CD4-positive, alpha-beta T cell treated with Interleukin-17A for 1 hour (primary cell): ENCODE measurements at regions not wholly inside any gene's neighbourhood (a gene's known extent, or its start where the extent isn't known, plus 50 kb on each side); places are given as distances from the start of the nearest gene placed in this dataset.
"Not testable (repeated sequence)": the region's sequence is repeated elsewhere in the genome, so short reads cannot be mapped to it uniquely, and the experiment has no call there.

ENCODE experiments used
- DNase-seq: peaks from one replicate; pipeline ENCODE4 v3.0.0-alpha.2; 2020

GRCh38 chr16:63890081-63890480 lies 1231.8 kb downstream of the CDH11 start:
- no peak for DNase-seq

GRCh38 chr16:63883091-63883490 lies 1238.8 kb downstream of the CDH11 start:
- DNase-seq = no peak

GRCh38 chr16:63882576-63882975 lies 1239.3 kb downstream of the CDH11 start:
- DNase-seq = no peak

DNA sequence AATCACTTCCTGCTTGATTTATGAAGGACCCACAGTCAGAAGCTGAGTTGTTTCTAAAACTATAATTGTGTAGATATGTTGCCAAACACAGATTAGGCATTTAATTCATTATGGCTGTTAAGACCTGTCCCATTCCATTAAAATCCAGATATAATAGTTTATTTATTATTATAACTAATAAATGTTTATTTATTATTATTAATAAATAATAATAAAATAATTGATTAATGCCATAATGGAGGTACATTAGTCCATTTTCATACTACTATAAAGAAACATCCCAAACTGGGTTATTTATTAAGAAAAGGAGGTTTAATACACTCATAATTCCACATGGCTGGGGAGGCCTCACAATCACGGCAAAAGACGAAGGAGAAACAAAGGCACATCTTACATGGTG lies 1240.9 kb downstream of the CDH11 start:
- DNase-seq = no peak

GRCh38 chr16:63877401-63877800 lies 1244.5 kb downstream of the CDH11 start:
- DNase-seq = no peak

DNA sequence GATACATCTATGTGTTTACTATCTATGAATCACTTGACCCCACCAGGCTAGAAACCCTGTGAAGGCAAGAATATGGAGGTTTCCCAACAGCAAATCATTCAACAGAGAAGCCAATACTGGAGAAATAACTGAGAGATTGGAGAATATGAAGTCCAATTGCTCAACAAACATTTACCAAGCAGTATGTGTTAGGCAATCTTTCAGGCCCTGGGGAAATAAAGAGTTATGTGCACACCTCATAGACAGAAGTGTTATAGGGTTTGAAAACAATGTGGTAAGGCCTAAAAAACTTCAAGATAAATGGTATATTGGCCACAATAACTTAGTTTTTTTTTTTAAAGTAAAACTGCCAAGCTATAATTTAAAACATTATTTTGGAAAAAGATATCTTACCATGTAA lies 1245.8 kb downstream of the CDH11 start:
- no peak for DNase-seq

DNA sequence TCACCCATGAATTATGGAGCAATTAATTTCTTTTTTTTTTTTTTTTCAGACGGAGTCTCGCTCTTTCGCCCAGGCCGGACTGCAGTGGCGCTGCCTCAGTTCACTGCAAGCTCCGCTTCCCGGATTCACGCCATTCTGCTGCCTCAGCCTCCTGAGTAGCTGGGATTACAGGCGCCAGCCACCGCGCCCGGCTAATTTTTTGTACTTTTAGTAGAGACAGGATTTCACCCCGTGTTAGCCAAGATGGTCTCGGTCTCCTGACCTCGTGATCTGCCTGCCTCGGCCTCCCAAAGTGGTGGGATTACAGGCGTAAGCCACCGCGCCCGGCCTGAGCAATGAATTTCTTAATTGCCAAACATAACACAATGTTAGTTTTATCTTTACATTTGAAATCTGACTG lies 1261.2 kb downstream of the CDH11 start:
- not testable (repeated sequence) for DNase-seq

- no peak for DNase-seq
Observed at GRCh38 chr16:63856537-63856936, 1265.3 kb downstream of the CDH11 start.

DNA sequence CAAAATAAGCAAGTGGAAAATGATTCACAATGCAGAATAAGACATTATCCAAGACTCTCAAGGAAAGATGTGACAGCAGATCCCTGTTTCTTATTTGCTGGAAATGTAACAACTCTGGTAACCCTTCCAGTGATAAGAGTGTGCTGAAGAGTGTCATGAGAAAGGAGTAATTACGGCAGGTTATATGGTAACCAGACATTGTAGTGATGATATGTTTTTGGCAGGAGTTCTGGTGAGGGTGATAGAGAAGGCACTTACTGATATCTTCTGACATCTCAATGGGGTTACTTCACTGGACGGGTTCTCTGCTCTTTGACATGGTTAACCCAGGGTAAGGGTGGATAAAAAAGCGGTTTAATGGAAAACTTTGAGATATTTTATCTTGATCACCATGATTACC lies 1270.9 kb downstream of the CDH11 start:
- no peak for DNase-seq

DNA sequence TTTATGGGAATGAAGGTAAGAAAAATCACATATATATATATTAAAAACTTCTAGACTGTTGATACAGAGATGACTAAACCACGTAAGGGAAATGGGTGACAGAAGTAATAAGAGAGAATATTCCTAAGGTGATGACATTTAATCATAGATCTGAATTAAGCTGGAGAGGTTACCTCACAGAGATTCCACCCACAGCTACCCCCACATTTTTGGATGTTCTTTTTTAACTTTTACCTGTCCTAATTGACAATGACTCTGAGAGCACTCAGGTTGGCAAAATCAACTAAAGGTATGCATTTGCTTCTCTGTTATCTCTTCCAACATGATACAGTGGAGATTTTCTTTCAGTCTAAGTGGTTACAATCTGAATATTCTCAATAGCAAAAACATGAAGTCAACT lies 1280.6 kb downstream of the CDH11 start:
- no peak for DNase-seq

DNA sequence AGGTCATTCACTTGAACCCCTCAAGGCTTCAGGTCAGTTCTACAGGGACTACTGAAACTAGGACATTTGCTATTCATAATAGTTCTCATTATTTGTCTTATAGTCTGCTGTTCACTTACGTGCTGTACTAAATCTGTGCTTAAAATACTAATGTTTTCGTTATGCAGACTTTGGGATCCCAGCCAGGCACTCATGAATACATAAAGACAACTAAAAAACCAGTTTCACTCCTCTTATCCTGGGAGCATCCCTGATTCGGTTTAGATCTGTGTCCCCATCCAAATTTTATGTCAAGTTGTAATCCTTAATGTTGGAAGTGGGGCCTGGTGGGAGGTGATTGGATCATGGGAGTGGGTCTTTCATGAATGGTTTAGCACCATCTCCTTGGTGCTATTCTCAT lies 1291.8 kb downstream of the CDH11 start:
- no peak for DNase-seq

GRCh38 chr16:63822818-63823217 lies 1299.0 kb downstream of the CDH11 start:
- no peak for DNase-seq

- DNase-seq = no peak
Observed at GRCh38 chr16:63816276-63816675, 1305.6 kb downstream of the CDH11 start.

- DNase-seq = no peak
Observed at GRCh38 chr16:63813862-63814261, 1308.0 kb downstream of the CDH11 start.

GRCh38 chr16:63808730-63809129 lies 1313.1 kb downstream of the CDH11 start:
- DNase-seq = no peak

DNA sequence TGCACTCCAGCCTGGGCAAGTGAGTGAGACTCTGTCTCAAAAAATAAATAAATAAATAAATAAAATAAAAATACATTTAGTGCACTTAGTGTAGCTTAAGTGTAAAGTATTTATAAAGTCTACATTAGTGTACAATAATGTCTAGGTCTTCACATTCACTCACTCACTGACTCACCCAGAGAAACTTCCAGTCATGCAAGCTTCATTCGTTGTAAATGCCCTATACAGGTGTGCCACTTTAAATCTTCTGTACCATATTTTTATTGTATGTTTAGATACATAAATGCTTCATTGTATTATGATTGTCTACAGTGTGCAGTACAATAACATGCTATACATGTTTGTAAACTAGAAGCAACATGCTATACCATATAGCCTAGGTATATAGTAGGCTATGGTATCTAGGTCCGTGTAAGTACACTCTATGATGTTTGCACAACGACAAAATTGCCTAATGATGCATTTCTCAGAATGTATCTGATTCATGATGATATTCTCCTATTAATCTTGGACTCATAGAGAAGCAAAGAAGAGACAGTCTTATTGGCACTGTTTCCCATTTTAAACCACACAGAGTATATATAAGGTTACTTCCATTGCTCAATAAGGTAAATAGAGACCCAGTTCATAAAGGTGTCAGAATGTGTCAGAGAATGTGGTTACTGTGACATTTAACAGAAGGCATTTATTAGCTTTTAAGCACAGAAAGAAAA lies 1314.9 kb downstream of the CDH11 start:
- DNase-seq = no peak

DNA sequence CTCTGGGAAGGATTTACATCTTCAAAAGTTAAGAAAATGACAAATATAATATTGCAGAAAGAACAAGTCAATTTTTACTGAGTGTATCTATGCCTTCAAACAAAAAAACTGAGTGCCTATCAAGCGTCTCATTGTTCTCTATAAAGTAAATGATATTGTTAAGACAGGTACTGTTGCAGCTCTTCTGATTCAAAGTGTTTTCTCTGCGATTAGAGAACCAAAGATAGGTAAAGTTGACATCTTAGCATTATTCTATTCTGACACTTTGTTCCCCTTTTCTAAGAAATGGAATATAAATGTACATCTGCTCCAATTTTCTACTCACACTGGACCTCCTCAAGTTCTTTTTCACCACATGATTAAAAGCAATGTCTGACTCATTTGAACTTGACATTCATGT lies 1317.7 kb downstream of the CDH11 start:
- DNase-seq = no peak

DNA sequence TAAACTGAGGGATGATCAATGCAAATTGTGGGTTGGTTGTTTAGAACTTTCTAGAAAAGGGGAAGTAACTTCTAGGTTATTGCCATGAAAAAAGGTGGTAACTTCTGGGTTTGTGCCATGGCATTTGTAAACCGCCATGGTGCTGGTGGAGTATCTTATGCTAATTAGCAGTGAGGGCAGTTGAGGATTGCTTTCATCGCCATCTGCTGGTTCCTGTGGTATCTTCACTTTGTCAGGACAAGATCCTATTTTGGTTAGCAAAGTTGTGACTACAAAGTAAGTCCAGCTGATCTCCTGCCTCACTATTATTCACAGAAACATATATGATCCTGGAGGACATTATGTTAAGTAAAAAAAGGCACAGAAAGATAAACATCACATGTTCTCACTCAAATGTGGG lies 1332.3 kb downstream of the CDH11 start:
- DNase-seq = no peak

- DNase-seq = no peak
Observed at GRCh38 chr16:63787014-63787413, 1334.8 kb downstream of the CDH11 start.

DNA sequence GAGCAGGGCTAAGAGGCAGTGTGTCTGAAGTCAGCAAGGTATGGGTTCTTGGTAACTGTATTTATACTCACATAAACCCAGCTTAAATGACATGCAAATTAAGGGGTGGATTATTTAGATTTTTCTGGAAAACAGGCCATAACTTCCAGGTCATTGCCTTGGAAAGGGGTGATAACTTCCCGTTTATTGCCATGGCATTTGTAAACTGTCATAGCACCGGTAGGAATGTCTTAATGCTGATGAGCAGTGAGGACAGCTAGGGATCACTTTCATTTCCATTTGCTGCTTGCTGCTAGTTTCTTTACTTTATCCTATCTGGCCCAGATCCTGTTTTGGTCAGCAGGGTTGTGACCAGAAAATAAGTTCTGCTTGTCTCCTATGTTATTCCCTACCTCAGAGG lies 1336.7 kb downstream of the CDH11 start:
- DNase-seq = no peak

DNA sequence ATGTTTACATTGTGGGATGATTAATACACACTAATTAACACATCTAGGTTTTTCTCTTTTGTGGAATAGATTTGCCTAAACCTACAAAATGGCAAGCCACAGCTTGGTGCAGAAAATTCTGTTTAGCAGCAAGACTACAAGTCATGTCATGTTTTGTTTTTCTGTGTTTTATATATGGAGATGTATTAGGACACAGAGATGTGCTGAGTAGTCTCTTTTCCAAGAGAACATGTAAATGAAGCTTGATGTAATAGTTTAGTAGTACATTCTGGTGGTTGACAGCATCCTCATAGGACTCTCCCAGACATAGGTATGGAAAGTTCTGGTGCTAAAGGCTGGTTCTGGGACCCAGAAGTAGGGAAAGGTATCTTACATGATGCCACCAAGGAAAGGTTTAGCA lies 1345.4 kb downstream of the CDH11 start:
- DNase-seq = no peak

GRCh38 chr16:63776034-63776433 lies 1345.8 kb downstream of the CDH11 start:
- no peak for DNase-seq

- DNase-seq = no peak
Observed at GRCh38 chr16:63774302-63774701, 1347.6 kb downstream of the CDH11 start.

DNA sequence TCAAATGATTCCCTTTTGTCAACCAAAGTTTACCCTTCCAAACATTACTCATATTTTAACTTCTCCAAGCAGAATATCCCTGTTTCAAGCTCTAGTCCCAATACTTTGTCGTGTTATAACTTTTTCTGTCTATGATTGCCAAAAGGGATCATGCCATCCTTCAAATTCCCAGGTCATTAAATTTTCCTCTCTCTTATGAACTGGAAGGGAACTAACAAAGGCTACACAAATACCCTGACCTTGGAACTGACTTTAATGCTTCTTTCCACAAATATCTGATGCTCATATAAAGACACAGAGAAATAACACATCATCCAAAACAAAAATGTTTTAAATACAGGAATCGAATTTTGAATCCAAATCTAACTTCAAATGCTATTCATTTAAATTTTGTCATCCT lies 1352.7 kb downstream of the CDH11 start:
- DNase-seq = no peak

- DNase-seq = not testable (repeated sequence)
Observed at GRCh38 chr16:63760246-63760645, 1361.6 kb downstream of the CDH11 start.

- DNase-seq = no peak
Observed at GRCh38 chr16:63752347-63752746, 1369.5 kb downstream of the CDH11 start.
